ENCODE measurements at regions not wholly inside any gene's neighbourhood (a gene's known extent, or its start where the extent isn't known, plus 50 kb on each side); places are given as distances from the start of the nearest gene placed in this dataset.

DNA sequence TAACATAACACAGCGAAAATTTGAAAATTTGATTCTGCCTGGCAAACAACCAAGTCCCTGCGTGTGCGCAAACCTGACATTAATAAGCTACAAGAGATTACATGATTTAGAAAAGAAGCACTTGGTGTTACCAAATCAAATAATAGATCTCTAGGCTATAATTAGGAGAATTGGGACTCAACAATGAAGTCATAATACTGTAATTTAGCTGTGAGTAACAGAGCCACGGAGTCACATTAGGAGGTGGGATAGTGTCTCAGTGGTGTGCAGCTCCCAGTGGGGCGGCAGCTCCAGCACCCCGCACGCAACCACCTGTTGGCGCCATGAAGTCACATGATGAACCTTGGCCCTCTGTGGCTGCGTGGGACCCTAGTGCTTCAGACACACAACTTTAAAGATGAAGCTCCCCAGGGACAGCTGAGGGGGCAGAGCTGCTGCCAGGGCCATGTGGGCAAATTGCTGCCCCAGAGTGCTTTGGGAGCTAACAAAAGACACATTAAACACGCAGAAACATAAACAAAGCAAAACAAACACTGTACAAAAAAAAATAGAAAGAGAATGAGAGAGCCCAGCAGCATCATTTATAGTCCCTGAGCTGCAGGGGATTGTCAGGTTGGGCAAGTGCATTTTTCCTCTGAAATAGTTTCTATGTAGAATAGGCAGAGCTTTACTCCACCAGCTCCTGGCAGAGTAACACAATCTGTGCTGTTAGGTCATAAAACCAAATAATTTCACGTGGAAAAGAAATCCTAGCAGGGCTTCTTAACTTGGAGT is 605.6 kb downstream of the SOX6 start:
- peaks cover 4% of the 10 kb centered on the region for H3K27me3 Mint-ChIP-seq (ENCODE audit: insufficient read depth, unreplicated experiment)
- CTCF ChIA-PET, result interaction anchor here (0.7 to 1.4 kb wide), 3 partner anchors 12 to 1131 kb away, joined by 3 to 5 read pairs (median 5); no protein-coding TSS in a partner anchor
- no peak overlapping the region for H3K4me3 Mint-ChIP-seq (ENCODE audit: unreplicated experiment)
- H3K36me3 Mint-ChIP-seq (ENCODE audit: insufficient read depth, unreplicated experiment), result no peaks in the 10 kb centered on the region
- TF ChIP-seq, protein P1, sequence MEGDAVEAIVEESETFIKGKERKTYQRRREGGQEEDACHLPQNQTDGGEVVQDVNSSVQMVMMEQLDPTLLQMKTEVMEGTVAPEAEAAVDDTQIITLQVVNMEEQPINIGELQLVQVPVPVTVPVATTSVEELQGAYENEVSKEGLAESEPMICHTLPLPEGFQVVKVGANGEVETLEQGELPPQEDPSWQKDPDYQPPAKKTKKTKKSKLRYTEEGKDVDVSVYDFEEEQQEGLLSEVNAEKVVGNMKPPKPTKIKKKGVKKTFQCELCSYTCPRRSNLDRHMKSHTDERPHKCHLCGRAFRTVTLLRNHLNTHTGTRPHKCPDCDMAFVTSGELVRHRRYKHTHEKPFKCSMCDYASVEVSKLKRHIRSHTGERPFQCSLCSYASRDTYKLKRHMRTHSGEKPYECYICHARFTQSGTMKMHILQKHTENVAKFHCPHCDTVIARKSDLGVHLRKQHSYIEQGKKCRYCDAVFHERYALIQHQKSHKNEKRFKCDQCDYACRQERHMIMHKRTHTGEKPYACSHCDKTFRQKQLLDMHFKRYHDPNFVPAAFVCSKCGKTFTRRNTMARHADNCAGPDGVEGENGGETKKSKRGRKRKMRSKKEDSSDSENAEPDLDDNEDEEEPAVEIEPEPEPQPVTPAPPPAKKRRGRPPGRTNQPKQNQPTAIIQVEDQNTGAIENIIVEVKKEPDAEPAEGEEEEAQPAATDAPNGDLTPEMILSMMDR (IDR thresholded peaks at IDR 0.05; ENCODE audit: unreplicated experiment), result no peak
- H3K27ac Mint-ChIP-seq (ENCODE audit: low read depth, unreplicated experiment), result no peak overlapping the region
- DNase-seq (ENCODE audit: unreplicated experiment), result no peak
- H3K4me1 Mint-ChIP-seq (ENCODE audit: insufficient read depth, unreplicated experiment), result no peaks in the 10 kb centered on the region
- intact Hi-C loops (cut with micrococcal nuclease), result no loop called here
- POLR2A ChIA-PET, result interaction anchor here (1.0 kb wide), 1 partner anchor 13 kb away, joined by 3 read pairs; no protein-coding TSS in a partner anchor
- peaks cover 13% of the 10 kb centered on the region for H3K9me3 Mint-ChIP-seq (ENCODE audit: unreplicated experiment)
- BruUV-seq (replicated peaks), result no TSS peak

DNA sequence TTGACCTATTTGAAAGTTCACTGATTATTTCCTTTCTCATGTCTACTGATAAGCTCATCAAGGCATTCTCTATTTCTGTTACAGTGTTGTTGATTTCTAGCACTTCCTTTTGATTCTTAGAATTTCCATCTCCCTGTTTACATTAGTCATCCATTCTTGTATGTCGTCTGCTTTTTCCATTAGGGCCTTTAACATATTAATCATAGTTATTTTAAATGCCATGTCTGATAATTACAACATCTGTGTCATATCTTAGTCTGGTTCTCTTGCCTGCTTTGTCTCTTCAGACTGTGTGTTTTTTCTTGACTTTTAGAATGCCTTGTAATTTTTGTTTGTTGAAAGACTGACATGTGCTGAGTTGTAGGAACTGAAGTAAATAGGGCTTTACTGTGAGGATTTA is 602.1 kb downstream of the SOX6 start:
- TF ChIP-seq, protein P1 (IDR thresholded peaks at IDR 0.05; ENCODE audit: unreplicated experiment), result no peak
- Mint-ChIP-seq H3K4me3 (ENCODE audit: unreplicated experiment) (no peak overlapping the region), H3K9me3 (ENCODE audit: unreplicated experiment) (peaks cover 13% of the 10 kb centered on the region), H3K36me3 (ENCODE audit: insufficient read depth, unreplicated experiment) (no peaks in the 10 kb centered on the region), H3K4me1 (ENCODE audit: insufficient read depth, unreplicated experiment) (no peaks in the 10 kb centered on the region), H3K27ac (ENCODE audit: low read depth, unreplicated experiment) (no peak overlapping the region), H3K27me3 (ENCODE audit: insufficient read depth, unreplicated experiment) (peaks cover 24% of the 10 kb centered on the region)
- no TSS peak for BruUV-seq (replicated peaks)
- no peak for DNase-seq (ENCODE audit: unreplicated experiment)
- intact Hi-C loops (cut with micrococcal nuclease), result no loop called here
- ChIA-PET POLR2A (no interaction called here), CTCF (interaction anchor here (0.7 kb wide), 1 partner anchor 33 kb away, joined by 3 read pairs; no protein-coding TSS in a partner anchor)

DNA sequence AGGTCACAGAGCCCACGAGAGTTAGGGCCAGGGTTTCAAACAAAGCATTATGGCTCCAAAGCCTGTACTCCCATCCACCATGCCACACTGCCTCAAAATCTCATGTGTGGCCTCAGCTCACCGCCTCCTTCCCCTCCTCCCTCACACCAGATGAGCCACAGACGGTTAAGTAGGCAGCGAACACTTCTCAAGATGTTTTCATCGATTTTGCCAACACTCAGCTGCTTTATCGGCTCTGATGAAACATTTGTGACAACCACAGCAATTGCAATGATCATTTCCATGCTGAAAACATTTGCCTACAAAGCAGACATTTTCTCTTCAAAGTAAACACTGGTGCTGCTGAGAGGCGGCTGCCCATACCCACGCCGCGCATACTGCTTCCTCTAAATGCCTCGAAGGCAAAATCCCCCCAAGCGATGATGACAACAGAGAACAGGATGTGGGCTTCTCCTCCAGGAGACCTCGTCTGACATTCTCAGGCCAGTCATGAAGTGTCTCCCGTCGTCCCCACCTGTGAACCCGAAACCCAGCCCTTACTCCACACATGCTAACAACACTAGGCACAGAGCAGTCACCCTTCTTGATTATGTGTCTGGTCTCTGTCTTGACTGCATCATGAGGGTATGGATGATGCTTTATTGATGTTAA is 599.2 kb downstream of the SOX6 start:
- Mint-ChIP-seq H3K27me3 (ENCODE audit: insufficient read depth, unreplicated experiment) (peaks cover 24% of the 10 kb centered on the region), H3K36me3 (ENCODE audit: insufficient read depth, unreplicated experiment) (no peaks in the 10 kb centered on the region), H3K4me3 (ENCODE audit: unreplicated experiment) (no peak overlapping the region), H3K9me3 (ENCODE audit: unreplicated experiment) (peaks cover 13% of the 10 kb centered on the region), H3K4me1 (ENCODE audit: insufficient read depth, unreplicated experiment) (no peaks in the 10 kb centered on the region), H3K27ac (ENCODE audit: low read depth, unreplicated experiment) (no peak overlapping the region)
- DNase-seq (ENCODE audit: unreplicated experiment), result no peak
- POLR2A ChIA-PET, result no interaction called here
- BruUV-seq (replicated peaks), result no TSS peak
- CTCF ChIA-PET, result no interaction called here
- TF ChIP-seq, protein P1 (IDR thresholded peaks at IDR 0.05; ENCODE audit: unreplicated experiment), result no peak
- intact Hi-C loops (cut with micrococcal nuclease), result no loop called here

DNA sequence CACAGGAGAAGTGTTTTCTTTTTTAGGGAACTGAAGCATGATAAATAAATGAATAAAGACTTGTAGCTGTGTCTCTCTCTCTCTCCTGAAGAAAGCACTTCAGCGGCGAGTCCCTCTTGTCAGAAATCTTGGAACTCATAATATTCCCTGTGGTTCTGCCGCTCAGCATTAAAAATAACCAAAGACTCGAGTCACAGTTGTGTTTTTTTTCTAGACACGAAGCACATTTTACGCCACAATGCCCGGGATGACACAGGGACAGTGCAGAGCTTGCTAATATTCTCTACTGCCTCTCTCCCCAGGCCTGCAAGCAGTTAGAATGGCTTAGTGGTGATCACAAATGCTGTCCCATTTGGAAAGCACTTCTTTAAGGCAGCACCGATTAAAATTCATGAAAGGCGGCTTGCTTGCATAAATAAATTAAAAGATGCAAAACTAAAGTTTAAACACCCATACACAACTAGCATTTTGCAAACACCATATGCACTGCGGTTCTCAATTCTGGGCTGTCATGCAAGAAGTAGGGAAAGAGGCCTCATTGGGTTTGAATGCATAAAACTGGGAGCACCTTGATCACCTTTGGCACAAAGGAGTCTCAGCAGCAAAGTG is 597.4 kb downstream of the SOX6 start:
- POLR2A ChIA-PET, result no interaction called here
- Mint-ChIP-seq H3K36me3 (ENCODE audit: insufficient read depth, unreplicated experiment) (no peaks in the 10 kb centered on the region), H3K27me3 (ENCODE audit: insufficient read depth, unreplicated experiment) (peaks cover 28% of the 10 kb centered on the region), H3K9me3 (ENCODE audit: unreplicated experiment) (peaks cover 7% of the 10 kb centered on the region), H3K27ac (ENCODE audit: low read depth, unreplicated experiment) (no peak overlapping the region), H3K4me3 (ENCODE audit: unreplicated experiment) (no peak overlapping the region), H3K4me1 (ENCODE audit: insufficient read depth, unreplicated experiment) (no peaks in the 10 kb centered on the region)
- BruUV-seq (replicated peaks), result no TSS peak
- TF ChIP-seq, protein P1 (IDR thresholded peaks at IDR 0.05; ENCODE audit: unreplicated experiment), result no peak
- intact Hi-C loops (cut with micrococcal nuclease), result no loop called here
- no peak for DNase-seq (ENCODE audit: unreplicated experiment)
- CTCF ChIA-PET, result interaction anchor here (1.4 kb wide), 1 partner anchor 11 kb away, joined by 3 read pairs; no protein-coding TSS in a partner anchor
